PFSK-1 (cell line): ENCODE measurements at regions not wholly inside any gene's neighbourhood (a gene's known extent, or its start where the extent isn't known, plus 50 kb on each side); places are given as distances from the start of the nearest gene placed in this dataset.

Experiments
- FOXP2 ChIP-seq: optimal IDR thresholded peaks from 2 replicates; pipeline ENCODE3; 2011; ENCODE audit warnings: borderline replicate concordance, control low read depth, inconsistent platforms; ENCODE audit not compliant: insufficient read depth; ENCODE audit errors: extremely low read length, extremely low read depth
- POLR2AphosphoS5 ChIP-seq: IDR thresholded peaks from 2 replicates; pipeline ENCODE4 v1.6.1; 2012; ENCODE audit warnings: low read depth, mild to moderate bottlenecking, control low read depth, low read length, moderate library complexity
- REST ChIP-seq, 2 experiments: IDR thresholded peaks; 2 replicates each; pipeline versions ENCODE4 v1.6.1 to v1.8.0; 2011 to 2012; ENCODE audit warnings: low read depth in 2 of 2, low read length in 2 of 2, control low read depth in 1 of 2, inconsistent platforms in 1 of 2, mild to moderate bottlenecking in 1 of 2, moderate library complexity in 1 of 2; ENCODE audit not compliant: insufficient read depth in 1 of 2
- SIN3A ChIP-seq: IDR thresholded peaks from 2 replicates; pipeline ENCODE4 v1.6.1; 2012; ENCODE audit warnings: mild to moderate bottlenecking, low read length, moderate library complexity, borderline replicate concordance; ENCODE audit not compliant: insufficient read depth
- TAF1 ChIP-seq: IDR thresholded peaks from 2 replicates; pipeline ENCODE4 v1.6.1; 2012; ENCODE audit warnings: low read length, control low read depth, borderline replicate concordance; ENCODE audit not compliant: insufficient read depth

GRCh38 chr18:65358306-65358705 is 392.5 kb upstream of the CDH7 start:
- TF ChIP-seq TAF1, result no peak
- no peak for TF ChIP-seq POLR2AphosphoS5
- TF ChIP-seq SIN3A, result no peak
- no peak for TF ChIP-seq FOXP2
- TF ChIP-seq REST (IDR thresholded peaks at IDR 0.05; ENCODE audit: insufficient read depth in 1 of 2, low read depth in 2 of 2, low read length in 2 of 2), result no peak
